Gastroesophageal sphincter (tissue), 3 donors: ENCODE measurements at regions not wholly inside any gene's neighbourhood (a gene's known extent, or its start where the extent isn't known, plus 50 kb on each side); places are given as distances from the start of the nearest gene placed in this dataset.

Experiments used
- EP300 ChIP-seq: sonication (generic); formaldehyde crosslinking; IDR thresholded peaks from one replicate; pipeline ENCODE4 v1.6.1; 2017; ENCODE audit warnings: antibody characterized with exemption, mild to moderate bottlenecking
- POLR2A ChIP-seq, 2 donors: fragments of 450-650 bp; IDR thresholded peaks; one replicate each; pipeline ENCODE4 v1.6.1; 2017; ENCODE audit warnings: antibody characterized with exemption in 2 of 2, mild to moderate bottlenecking in 2 of 2, moderate library complexity in 1 of 2
- POLR2AphosphoS5 ChIP-seq: sonication (generic); formaldehyde crosslinking; IDR thresholded peaks from one replicate; pipeline ENCODE4 v1.6.1; 2017; ENCODE audit warnings: antibody characterized with exemption
- TF ChIP-seq, protein P1 (sequence below), 4 experiments: fragments of 200-600 bp in 2 of 4; fragments of 450-650 bp in 2 of 4; sonication (generic) in 1 of 4; IDR thresholded peaks; one replicate each; pipeline ENCODE4 v1.5.1; 2017 to 2019; ENCODE audit warnings: antibody characterized with exemption in 4 of 4, mild to moderate bottlenecking in 2 of 4, moderate library complexity in 2 of 4

GRCh38 chr6:54043360-54043759, 67.9 kb upstream of the MLIP start:
- TF ChIP-seq, protein P1, sequence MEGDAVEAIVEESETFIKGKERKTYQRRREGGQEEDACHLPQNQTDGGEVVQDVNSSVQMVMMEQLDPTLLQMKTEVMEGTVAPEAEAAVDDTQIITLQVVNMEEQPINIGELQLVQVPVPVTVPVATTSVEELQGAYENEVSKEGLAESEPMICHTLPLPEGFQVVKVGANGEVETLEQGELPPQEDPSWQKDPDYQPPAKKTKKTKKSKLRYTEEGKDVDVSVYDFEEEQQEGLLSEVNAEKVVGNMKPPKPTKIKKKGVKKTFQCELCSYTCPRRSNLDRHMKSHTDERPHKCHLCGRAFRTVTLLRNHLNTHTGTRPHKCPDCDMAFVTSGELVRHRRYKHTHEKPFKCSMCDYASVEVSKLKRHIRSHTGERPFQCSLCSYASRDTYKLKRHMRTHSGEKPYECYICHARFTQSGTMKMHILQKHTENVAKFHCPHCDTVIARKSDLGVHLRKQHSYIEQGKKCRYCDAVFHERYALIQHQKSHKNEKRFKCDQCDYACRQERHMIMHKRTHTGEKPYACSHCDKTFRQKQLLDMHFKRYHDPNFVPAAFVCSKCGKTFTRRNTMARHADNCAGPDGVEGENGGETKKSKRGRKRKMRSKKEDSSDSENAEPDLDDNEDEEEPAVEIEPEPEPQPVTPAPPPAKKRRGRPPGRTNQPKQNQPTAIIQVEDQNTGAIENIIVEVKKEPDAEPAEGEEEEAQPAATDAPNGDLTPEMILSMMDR (IDR thresholded peaks at IDR 0.05): no peak
- TF ChIP-seq POLR2A (IDR thresholded peaks at IDR 0.05): no peak
- TF ChIP-seq POLR2AphosphoS5: no peak
- no peak for TF ChIP-seq EP300
